Choroid plexus epithelial cell (primary cell): ENCODE measurements at regions not wholly inside any gene's neighbourhood (a gene's known extent, or its start where the extent isn't known, plus 50 kb on each side); places are given as distances from the start of the nearest gene placed in this dataset.

Experiments
- DNase-seq: peaks from one replicate; pipeline ENCODE4 v3.0.0-alpha.2; 2010; ENCODE audit warnings: low read depth
- H3K4me3 ChIP-seq: 2 replicates; pipeline ENCODE4 v1.5.1; 2011; ENCODE audit warnings: low read depth, mild to moderate bottlenecking, control low read depth, low read length, moderate library complexity
- TF ChIP-seq, protein P1 (sequence below): conservative IDR thresholded peaks from 2 replicates; pipeline ENCODE4 v1.5.1; 2011; ENCODE audit warnings: low read depth, mild to moderate bottlenecking, control low read depth, inconsistent platforms, low read length, moderate library complexity

- no peak for DNase-seq
- TF ChIP-seq, protein P1, sequence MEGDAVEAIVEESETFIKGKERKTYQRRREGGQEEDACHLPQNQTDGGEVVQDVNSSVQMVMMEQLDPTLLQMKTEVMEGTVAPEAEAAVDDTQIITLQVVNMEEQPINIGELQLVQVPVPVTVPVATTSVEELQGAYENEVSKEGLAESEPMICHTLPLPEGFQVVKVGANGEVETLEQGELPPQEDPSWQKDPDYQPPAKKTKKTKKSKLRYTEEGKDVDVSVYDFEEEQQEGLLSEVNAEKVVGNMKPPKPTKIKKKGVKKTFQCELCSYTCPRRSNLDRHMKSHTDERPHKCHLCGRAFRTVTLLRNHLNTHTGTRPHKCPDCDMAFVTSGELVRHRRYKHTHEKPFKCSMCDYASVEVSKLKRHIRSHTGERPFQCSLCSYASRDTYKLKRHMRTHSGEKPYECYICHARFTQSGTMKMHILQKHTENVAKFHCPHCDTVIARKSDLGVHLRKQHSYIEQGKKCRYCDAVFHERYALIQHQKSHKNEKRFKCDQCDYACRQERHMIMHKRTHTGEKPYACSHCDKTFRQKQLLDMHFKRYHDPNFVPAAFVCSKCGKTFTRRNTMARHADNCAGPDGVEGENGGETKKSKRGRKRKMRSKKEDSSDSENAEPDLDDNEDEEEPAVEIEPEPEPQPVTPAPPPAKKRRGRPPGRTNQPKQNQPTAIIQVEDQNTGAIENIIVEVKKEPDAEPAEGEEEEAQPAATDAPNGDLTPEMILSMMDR: no peak
- no peak overlapping the region for H3K4me3 ChIP-seq
Observed at GRCh38 chr2:176534798-176535466, 265.7 kb downstream of the MTX2 start.

DNA sequence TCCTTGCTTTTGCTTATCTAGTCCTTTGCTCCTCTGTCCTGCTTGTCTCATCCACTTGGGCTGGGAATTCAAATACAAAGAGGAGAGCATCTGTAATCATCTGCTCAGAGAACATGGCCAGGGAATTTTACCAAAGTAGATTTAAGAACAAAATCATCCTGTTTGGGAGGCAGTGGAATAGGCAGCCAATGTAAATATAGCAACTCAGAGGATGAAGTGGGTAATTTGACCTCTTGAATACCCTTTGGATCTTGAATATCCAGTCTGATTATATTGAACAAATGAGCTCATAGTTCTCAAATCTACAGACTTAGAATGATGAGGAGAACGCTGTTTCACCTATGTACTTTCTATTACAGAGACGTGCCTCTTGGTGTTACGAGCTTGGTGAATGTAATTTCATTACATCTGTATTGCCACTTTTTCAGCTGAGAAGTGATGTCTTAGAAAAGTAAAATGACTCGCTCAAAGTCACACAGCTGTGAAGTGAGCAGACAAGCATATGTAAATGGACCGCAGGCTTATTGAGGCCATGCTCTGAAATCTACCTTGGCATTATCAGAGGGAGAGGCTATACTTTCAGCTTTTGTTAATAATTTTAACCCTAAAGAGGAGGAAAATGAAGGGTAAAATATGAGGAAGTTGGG is 266.3 kb downstream of the MTX2 start:
- H3K4me3 ChIP-seq: no peak overlapping the region
- TF ChIP-seq, protein P1: no peak
- DNase-seq: no peak

DNA sequence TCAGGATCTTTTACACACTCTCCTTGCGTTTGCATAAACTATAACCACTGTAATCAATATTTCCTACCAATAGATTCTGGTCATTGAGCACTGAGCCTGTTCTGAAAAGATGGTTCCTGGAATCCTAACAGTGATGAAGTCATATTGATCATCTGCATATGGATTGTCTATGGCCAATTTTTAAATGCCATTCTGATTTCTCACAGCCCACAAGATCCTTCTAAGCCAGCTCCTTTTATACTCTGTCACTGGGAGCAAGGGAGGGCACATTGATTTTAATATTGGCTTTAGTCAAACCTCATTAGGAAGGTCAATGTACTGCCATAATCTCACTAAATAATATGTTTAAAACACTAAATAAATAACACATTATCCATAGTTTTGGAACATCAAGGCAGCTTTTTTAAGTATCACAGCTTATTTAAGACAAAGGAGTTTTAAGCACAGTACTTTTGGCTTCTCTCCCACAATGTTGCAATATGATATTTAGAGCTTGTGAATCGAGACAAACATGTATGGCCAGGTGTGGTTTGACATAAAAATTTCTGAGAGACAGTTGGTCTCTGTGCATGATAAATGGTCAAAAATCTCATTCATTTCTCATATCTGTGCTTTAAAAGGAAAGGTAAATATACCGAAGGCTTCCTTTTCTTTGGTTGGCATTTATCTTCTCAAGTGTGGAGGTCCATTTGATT is 267.3 kb downstream of the MTX2 start:
- no peak overlapping the region for H3K4me3 ChIP-seq
- TF ChIP-seq, protein P1: no peak
- DNase-seq: no peak

DNA sequence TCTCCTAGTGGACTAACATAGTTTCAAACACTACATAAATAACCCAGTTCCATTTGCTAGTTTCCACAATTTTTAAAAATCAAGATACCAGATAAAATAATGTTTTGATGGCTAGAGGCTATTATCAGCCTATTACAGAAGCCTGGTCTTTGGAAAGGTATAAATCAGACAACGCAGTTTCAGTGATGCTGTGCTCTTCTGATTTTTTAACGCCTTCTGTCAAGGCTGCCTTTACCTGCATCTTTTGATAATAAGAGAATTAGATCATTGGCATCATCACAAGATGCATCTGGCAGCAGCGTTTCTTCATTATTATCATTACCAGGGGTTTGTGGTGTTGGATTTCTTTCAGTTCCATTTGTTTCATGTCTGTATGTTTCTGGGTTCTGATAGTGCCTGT is 268.7 kb downstream of the MTX2 start:
- TF ChIP-seq, protein P1: no peak
- H3K4me3 ChIP-seq: no peak overlapping the region
- DNase-seq: no peak

DNA sequence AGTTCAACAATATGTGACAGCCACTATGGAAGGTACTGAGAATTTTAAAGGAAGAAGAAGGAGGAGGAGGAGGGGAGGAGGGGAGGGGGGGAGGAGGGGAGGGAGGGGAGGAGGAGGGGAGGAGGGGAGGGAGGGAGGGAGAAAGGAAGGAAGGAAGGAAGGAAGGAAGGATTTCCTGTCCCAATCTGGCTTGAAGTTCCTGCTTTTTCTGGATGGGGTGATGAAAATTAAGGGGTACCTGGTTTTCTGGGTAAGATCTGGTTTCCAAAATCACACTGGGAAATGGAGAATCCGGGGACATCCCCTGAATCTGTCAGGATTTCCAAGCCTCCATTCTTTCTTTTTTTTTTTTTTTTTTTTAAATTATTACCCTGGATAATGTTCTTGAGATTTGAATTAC is 271.8 kb downstream of the MTX2 start:
- TF ChIP-seq, protein P1: no peak
- no peak for DNase-seq
- H3K4me3 ChIP-seq: no peak overlapping the region

- DNase-seq: no peak
- TF ChIP-seq, protein P1: no peak
- no peak overlapping the region for H3K4me3 ChIP-seq
Observed at GRCh38 chr2:176542476-176542875, 273.2 kb downstream of the MTX2 start.

GRCh38 chr2:176544557-176544956 is 275.3 kb downstream of the MTX2 start:
- DNase-seq: no peak
- H3K4me3 ChIP-seq: no peak overlapping the region
- TF ChIP-seq, protein P1: no peak
